ENCODE measurements at regions not wholly inside any gene's neighbourhood (a gene's known extent, or its start where the extent isn't known, plus 50 kb on each side); places are given as distances from the start of the nearest gene placed in this dataset.

GRCh38 chr5:82549263-82549662 is 271.1 kb upstream of the RPS23 start:
- no peak for TF ChIP-seq POLR2A (IDR thresholded peaks at IDR 0.05; ENCODE audit: low read depth, low read length)
- TF ChIP-seq TAF1 (IDR thresholded peaks at IDR 0.05; ENCODE audit: borderline replicate concordance, low read depth, low read length): no peak
- TF ChIP-seq YY1 (IDR thresholded peaks at IDR 0.05; ENCODE audit: low read depth, low read length): no peak
- TF ChIP-seq CTCF (IDR thresholded peaks at IDR 0.05 in 2 of 3, conservative IDR thresholded peaks at IDR 0.05 in 1 of 3; ENCODE audit: control insufficient read depth in 2 of 3, extremely low read depth in 1 of 3, insufficient read depth in 1 of 3, low read depth in 3 of 3, low read length in 3 of 3): no peak
- TF ChIP-seq EP300 (IDR thresholded peaks at IDR 0.05; ENCODE audit: borderline replicate concordance in 1 of 2, control insufficient read depth in 1 of 2, low read depth in 2 of 2, low read length in 2 of 2): no peak

Data from GM12878 (cell line).